ENCODE measurements at regions not wholly inside any gene's neighbourhood (a gene's known extent, or its start where the extent isn't known, plus 50 kb on each side); places are given as distances from the start of the nearest gene placed in this dataset.

DNA sequence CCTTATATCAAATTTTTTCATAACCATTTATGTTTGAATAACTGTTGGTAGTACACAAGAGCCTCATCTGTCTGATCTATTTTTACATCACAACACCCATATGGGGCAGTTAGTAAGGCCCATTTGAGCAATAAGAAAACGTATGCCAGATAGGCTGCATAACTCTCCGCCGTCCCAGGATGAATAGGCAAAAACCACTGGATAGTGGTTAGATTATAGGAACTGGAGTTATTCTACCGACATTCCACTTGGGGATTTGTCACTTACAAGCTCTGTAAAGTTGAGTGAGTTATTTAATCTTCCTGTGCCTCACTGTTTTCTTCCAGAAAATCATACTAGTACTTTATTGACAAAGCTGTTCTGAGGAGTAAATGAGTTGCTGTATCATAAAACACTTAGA lies 881.9 kb downstream of the QKI start:
- intact Hi-C loops (cut with DNase I; ENCODE audit: low total_unique reads), result no loop called here
- TF ChIP-seq CTCF (IDR thresholded peaks at IDR 0.05 in 4 of 5, conservative IDR thresholded peaks at IDR 0.05 in 1 of 5) (no peak), POLR2A (IDR thresholded peaks at IDR 0.05) (no peak)
- ATAC-seq, result no peak
- in situ Hi-C loops (cut with MboI; ENCODE audit: low sequenced_read_pairs in 4 of 4), result no loop called here
- H3K36me3 ChIP-seq, result no peaks in the 10 kb centered on the region
- peaks cover 0 to 1% (median 0%) of the 10 kb centered on the region in 3 donors for H3K9me3 ChIP-seq
- no peak overlapping the region for H3K27ac ChIP-seq
- no peaks in the 10 kb centered on the region for H3K27me3 ChIP-seq
- no peaks in the 10 kb centered on the region for H3K4me1 ChIP-seq
- no peak overlapping the region for H3K4me3 ChIP-seq
- no peak for DNase-seq

DNA sequence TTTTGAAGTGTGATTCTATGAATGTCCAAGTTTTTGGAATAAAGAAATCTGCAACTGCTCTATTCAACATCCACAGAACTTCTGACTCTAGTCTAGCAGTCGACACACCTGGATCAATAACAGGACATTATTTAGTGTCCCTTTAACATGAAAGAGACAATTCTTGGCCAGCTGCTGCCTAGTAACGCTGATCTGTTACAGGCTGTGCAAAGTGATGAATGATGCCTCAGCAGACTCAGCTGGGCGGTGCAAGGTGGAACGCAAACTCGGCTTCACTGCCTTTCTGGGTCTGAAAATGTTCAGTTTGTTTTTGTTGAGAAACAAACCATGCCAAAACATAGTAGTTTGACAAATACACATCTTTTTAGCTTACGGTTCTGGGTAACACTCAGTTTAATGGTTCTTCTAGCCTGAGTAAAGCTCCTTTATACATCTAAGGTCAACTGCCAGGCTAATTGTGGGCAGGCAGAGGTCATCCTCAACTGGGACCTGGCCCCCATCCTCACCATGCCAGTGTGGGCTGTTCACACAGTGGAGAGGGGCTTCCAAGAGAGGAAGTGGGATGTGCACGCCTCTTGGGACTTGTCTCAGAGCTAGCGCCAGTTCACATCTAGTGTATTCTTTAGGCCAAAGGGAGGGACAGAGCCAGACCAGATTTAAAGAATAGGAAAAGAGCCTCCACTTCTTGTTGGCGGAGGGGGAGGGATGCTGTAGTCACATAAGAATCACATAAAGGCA lies 879.7 kb downstream of the QKI start:
- Histone ChIP-seq H3K36me3 (no peaks in the 10 kb centered on the region), H3K9me3 (peaks cover 0 to 10% (median 0%) of the 10 kb centered on the region in 3 donors), H3K4me1 (no peaks in the 10 kb centered on the region), H3K27ac (no peak overlapping the region), H3K4me3 (no peak overlapping the region), H3K27me3 (no peaks in the 10 kb centered on the region)
- DNase-seq (no peak), ATAC-seq (no peak)
- in situ Hi-C loops (cut with MboI; ENCODE audit: low sequenced_read_pairs in 4 of 4), result no loop called here
- intact Hi-C loops (cut with DNase I; ENCODE audit: low total_unique reads), result no loop called here
- no peak for TF ChIP-seq POLR2A (IDR thresholded peaks at IDR 0.05)
- TF ChIP-seq CTCF (IDR thresholded peaks at IDR 0.05 in 4 of 5, conservative IDR thresholded peaks at IDR 0.05 in 1 of 5), result no peak

- intact Hi-C loops (cut with DNase I; ENCODE audit: low total_unique reads), result no loop called here
- H3K27me3 ChIP-seq, result no peaks in the 10 kb centered on the region
- H3K9me3 ChIP-seq, result peaks cover 0 to 10% (median 0%) of the 10 kb centered on the region in 3 donors
- H3K4me1 ChIP-seq, result no peaks in the 10 kb centered on the region
- no peak for DNase-seq
- no peak for ATAC-seq
- no peak overlapping the region for H3K4me3 ChIP-seq
- no peak for TF ChIP-seq CTCF (IDR thresholded peaks at IDR 0.05 in 4 of 5, conservative IDR thresholded peaks at IDR 0.05 in 1 of 5)
- no peak for TF ChIP-seq POLR2A (IDR thresholded peaks at IDR 0.05)
- in situ Hi-C loops (cut with MboI; ENCODE audit: low sequenced_read_pairs in 4 of 4), result no loop called here
- no peaks in the 10 kb centered on the region for H3K36me3 ChIP-seq
- no peak overlapping the region for H3K27ac ChIP-seq
Measured at GRCh38 chr6:164291224-164291623, 876.7 kb downstream of the QKI start.

- Histone ChIP-seq H3K27ac (no peak overlapping the region), H3K36me3 (no peaks in the 10 kb centered on the region), H3K4me3 (no peak overlapping the region), H3K9me3 (peaks cover 0 to 10% (median 0%) of the 10 kb centered on the region in 3 donors), H3K4me1 (no peaks in the 10 kb centered on the region), H3K27me3 (no peaks in the 10 kb centered on the region)
- intact Hi-C loops (cut with DNase I; ENCODE audit: low total_unique reads) (no loop called here), in situ Hi-C loops (cut with MboI; ENCODE audit: low sequenced_read_pairs in 4 of 4) (no loop called here)
- TF ChIP-seq CTCF (IDR thresholded peaks at IDR 0.05 in 4 of 5, conservative IDR thresholded peaks at IDR 0.05 in 1 of 5), result no peak
- no peak for TF ChIP-seq POLR2A (IDR thresholded peaks at IDR 0.05)
- ATAC-seq (no peak), DNase-seq (no peak)
Measured at GRCh38 chr6:164290101-164290500, 875.6 kb downstream of the QKI start.

DNA sequence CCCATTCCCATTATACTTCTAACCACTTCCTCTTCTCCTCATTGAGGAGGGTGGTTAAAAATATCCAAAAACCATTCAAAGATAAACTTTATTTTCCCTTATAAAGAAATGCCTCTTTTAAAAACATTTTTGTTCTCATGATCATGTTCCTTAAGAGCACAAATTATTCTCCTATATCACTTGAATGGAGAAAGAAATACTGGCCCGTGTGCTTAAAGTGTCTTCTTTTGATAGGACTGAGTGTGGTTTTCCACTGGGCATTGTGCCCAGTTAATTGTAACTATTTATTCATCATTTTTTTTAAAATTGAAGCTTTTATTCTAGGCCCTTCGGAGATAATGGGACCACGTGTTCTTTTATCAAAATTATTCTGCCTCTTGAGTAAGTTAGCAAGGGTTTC lies 871.5 kb downstream of the QKI start:
- Histone ChIP-seq H3K27me3 (no peaks in the 10 kb centered on the region), H3K36me3 (no peaks in the 10 kb centered on the region), H3K27ac (no peak overlapping the region), H3K4me1 (no peaks in the 10 kb centered on the region), H3K9me3 (peaks cover 0 to 5% (median 0%) of the 10 kb centered on the region in 3 donors), H3K4me3 (no peak overlapping the region)
- DNase-seq (no peak), ATAC-seq (no peak)
- TF ChIP-seq CTCF (IDR thresholded peaks at IDR 0.05 in 4 of 5, conservative IDR thresholded peaks at IDR 0.05 in 1 of 5) (no peak), POLR2A (IDR thresholded peaks at IDR 0.05) (no peak)
- intact Hi-C loops (cut with DNase I; ENCODE audit: low total_unique reads) (no loop called here), in situ Hi-C loops (cut with MboI; ENCODE audit: low sequenced_read_pairs in 4 of 4) (no loop called here)

Measured in gastrocnemius medialis (tissue), 4 donors.